AG10803 (cell line): ENCODE measurements at regions not wholly inside any gene's neighbourhood (a gene's known extent, or its start where the extent isn't known, plus 50 kb on each side); places are given as distances from the start of the nearest gene placed in this dataset.
A peak's percentile ranks its signal among the peaks of the same experiment; 100 is the strongest.

ENCODE experiments used
- DNase-seq: peaks from one replicate; pipeline ENCODE4 v3.0.0; 2010; ENCODE audit warnings: low read depth
- H3K4me3 ChIP-seq: 2 replicates; pipeline ENCODE4 v1.5.1; 2011; ENCODE audit warnings: mild to moderate bottlenecking, low read length, control low read depth
- TF ChIP-seq, protein P1 (sequence below): conservative IDR thresholded peaks from 2 replicates; pipeline ENCODE4 v1.5.1; 2011; ENCODE audit warnings: mild to moderate bottlenecking, low read length, control low read depth, inconsistent platforms

DNA sequence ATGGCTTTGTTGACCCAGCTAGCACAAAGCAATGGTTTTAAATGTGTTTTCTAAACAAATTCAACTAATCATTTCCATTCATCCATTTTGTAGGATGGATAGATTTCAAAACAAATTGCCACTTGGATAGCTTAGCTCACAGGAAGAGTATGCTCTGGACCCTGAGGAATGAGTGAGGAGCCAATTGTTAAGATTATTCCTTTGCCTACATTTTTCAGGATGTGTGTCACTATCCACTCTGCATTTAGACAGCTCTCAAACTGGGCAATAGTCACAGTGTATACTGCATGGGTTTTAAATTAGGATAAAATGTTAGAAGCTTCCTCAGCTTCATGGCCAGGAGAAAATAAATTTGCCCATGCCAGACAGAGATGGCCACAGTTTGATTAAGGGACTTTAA, 605.6 kb upstream of the TEX47 start:
- TF ChIP-seq, protein P1, sequence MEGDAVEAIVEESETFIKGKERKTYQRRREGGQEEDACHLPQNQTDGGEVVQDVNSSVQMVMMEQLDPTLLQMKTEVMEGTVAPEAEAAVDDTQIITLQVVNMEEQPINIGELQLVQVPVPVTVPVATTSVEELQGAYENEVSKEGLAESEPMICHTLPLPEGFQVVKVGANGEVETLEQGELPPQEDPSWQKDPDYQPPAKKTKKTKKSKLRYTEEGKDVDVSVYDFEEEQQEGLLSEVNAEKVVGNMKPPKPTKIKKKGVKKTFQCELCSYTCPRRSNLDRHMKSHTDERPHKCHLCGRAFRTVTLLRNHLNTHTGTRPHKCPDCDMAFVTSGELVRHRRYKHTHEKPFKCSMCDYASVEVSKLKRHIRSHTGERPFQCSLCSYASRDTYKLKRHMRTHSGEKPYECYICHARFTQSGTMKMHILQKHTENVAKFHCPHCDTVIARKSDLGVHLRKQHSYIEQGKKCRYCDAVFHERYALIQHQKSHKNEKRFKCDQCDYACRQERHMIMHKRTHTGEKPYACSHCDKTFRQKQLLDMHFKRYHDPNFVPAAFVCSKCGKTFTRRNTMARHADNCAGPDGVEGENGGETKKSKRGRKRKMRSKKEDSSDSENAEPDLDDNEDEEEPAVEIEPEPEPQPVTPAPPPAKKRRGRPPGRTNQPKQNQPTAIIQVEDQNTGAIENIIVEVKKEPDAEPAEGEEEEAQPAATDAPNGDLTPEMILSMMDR: no peak

GRCh38 chr7:89401690-89402089, 606.2 kb upstream of the TEX47 start:
- TF ChIP-seq, protein P1: no peak
- no peak overlapping the region for H3K4me3 ChIP-seq
- DNase-seq: no peak

More for the DNA sequence above, 605.6 kb upstream of the TEX47 start:
- H3K4me3 ChIP-seq: no peak overlapping the region
- peak; percentile 6 for DNase-seq

GRCh38 chr7:89451911-89452310, 656.4 kb upstream of the TEX47 start:
- TF ChIP-seq, protein P1: no peak
- DNase-seq: no peak
- H3K4me3 ChIP-seq: no peak overlapping the region

DNA sequence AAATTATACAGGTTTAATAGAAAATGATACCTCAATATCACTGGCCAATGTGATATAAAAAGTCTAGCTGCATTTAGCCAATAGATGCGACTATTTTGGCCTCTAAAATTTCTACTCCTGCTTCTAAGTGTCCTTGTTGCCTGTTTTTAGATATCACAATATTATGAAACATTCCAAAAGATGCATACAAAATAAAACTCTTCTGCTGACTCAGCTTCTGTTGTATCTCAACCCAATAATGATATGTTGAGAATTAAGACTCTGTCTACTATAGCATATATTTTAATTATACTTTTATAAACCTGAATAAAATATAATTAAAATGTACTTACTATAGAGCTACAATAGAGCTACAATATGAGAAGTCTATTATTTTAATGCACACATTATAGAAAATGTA, 661.0 kb upstream of the TEX47 start:
- no peak for DNase-seq
- no peak overlapping the region for H3K4me3 ChIP-seq
- TF ChIP-seq, protein P1: no peak

GRCh38 chr7:89458114-89458513, 662.6 kb upstream of the TEX47 start:
- TF ChIP-seq, protein P1: no peak
- H3K4me3 ChIP-seq: no peak overlapping the region
- no peak for DNase-seq

DNA sequence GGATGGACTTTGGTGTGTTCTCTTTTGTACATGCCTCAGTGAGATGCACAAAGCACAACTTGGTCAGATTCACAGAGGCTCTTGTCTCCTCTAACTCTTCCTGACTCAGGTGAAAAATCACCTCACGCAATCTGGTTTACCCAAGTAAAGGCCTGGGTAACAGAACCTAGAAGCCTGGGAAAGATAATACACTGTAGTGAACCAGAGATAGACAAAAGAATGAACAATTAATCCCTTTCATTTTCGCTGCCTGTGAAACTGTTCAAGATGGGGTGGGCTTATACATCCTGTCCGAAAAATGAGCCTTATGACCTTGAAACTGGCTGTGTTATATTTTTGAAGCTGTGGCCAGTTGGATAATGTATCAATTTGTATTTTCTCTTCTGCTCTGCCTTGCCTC, 678.9 kb upstream of the TEX47 start:
- no peak overlapping the region for H3K4me3 ChIP-seq
- DNase-seq: no peak
- TF ChIP-seq, protein P1: no peak

- TF ChIP-seq, protein P1: no peak
- no peak overlapping the region for H3K4me3 ChIP-seq
- no peak for DNase-seq
These were observed 676.3 kb upstream of the STEAP1 start for GRCh38 chr7:89477991-89478390.
